ENCODE measurements at regions not wholly inside any gene's neighbourhood (a gene's known extent, or its start where the extent isn't known, plus 50 kb on each side); places are given as distances from the start of the nearest gene placed in this dataset.
"Not testable (repeated sequence)": the region's sequence is repeated elsewhere in the genome, so short reads cannot be mapped to it uniquely, and the experiment has no call there.

DNA sequence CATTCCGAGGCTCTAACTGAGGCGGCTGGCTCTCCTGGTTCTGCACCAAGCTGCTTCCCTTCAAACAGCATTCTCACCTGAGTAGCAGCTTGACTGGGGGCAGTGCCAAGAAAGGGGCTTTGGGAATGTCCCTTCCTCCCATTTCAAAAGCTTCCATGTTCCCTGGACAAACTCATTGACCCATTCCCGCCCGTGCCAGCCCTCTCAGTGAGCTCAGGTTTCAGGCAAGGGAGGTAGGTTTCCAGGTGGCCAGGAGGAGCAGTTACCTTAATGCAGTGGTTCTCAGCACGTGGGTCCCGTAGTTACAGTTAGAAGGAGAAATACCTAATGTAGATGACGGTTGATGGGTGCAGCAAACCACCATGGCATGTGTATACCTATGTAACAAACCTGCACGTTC is 135.2 kb downstream of the ELOVL4 start:
- DNase-seq (ENCODE audit: low read depth): no peak
- H3K4me3 ChIP-seq (ENCODE audit: low read depth, low read length): no peak overlapping the region
- in situ Hi-C loops (cut with HindIII; ENCODE audit: low sequenced_read_pairs): no loop called here
- no peak for TF ChIP-seq CTCF (IDR thresholded peaks at IDR 0.05; ENCODE audit: low read depth, low read length, missing control alignments)

DNA sequence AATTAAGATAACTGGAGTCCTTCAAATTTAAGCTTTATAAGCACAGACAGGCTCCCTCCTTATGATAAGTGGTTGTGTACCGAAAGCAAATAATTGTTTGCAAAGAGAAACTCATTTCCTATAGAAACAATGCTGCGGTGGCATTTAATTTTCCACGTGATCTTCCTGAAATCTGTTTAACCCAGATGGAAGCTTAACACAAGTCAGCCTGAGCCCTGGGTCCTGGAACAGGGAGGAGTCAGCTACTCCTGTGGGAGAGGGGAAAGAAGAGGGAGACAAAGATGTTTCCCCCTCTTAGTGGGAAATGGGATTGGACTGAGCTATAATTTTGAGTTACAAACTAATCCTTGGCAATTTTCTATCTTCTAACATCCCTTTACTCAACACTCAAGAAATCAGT is 136.5 kb downstream of the ELOVL4 start:
- in situ Hi-C loops (cut with HindIII; ENCODE audit: low sequenced_read_pairs): no loop called here
- no peak overlapping the region for H3K4me3 ChIP-seq (ENCODE audit: low read depth, low read length)
- DNase-seq (ENCODE audit: low read depth): no peak
- TF ChIP-seq CTCF (IDR thresholded peaks at IDR 0.05; ENCODE audit: low read depth, low read length, missing control alignments): no peak

DNA sequence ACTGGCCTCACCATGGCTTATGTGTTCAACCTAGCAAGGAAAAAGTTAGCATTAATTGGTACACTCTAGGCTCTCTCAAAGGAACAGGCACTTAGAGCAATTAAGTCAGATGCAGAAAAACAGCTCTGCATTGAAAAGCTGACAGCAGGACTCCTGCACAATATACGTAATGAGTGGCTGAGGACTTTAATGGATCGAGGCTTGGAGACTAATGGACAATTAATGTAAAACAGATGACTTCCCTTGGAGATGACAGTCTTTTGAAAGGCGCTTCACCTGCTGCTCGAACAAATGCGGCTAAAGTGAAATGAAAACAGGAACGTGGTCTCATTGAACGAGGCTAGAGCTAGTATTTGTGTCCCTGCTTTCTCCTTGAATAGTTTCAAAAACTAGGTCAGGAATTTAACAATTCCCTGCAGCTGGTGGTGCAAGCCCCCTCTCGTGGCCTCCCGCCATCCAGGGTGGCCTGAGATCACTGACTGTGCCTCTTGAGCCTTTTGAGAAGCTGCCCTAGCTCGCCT is 137.1 kb downstream of the ELOVL4 start:
- no peak for TF ChIP-seq CTCF (IDR thresholded peaks at IDR 0.05; ENCODE audit: low read depth, low read length, missing control alignments)
- DNase-seq (ENCODE audit: low read depth): no peak
- H3K4me3 ChIP-seq (ENCODE audit: low read depth, low read length): no peak overlapping the region
- in situ Hi-C loops (cut with HindIII; ENCODE audit: low sequenced_read_pairs): no loop called here

- in situ Hi-C loops (cut with HindIII; ENCODE audit: low sequenced_read_pairs): no loop called here
- no peak for DNase-seq (ENCODE audit: low read depth)
- no peak overlapping the region for H3K4me3 ChIP-seq (ENCODE audit: low read depth, low read length)
- no peak for TF ChIP-seq CTCF (IDR thresholded peaks at IDR 0.05; ENCODE audit: low read depth, low read length, missing control alignments)
Observed at GRCh38 chr6:79808921-79809320, 138.4 kb downstream of the ELOVL4 start.

GRCh38 chr6:79806661-79807060 is 140.7 kb downstream of the ELOVL4 start:
- H3K4me3 ChIP-seq (ENCODE audit: low read depth, low read length); in situ Hi-C loops (cut with HindIII; ENCODE audit: low sequenced_read_pairs); DNase-seq (ENCODE audit: low read depth): not testable (repeated sequence)

DNA sequence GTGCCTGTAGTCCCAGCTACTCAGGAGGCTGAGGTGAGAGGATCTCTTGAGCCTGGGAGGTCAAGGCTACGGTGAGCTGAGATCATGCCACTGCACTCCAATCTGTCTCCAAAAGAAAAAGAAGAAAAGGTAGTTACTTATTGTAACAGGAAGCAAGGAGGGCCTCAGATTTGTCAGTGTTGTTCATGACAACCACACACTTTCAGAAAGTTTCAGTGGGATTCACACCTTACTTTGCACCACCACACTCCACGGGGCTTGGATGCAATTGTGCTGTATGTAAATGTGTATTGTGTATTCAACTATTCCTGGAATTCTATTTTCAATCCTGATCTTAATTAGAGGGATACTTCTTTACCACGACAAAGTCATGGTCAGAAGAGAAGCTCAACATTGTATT is 142.6 kb downstream of the ELOVL4 start:
- no peak for DNase-seq (ENCODE audit: low read depth)
- no peak overlapping the region for H3K4me3 ChIP-seq (ENCODE audit: low read depth, low read length)
- TF ChIP-seq CTCF (IDR thresholded peaks at IDR 0.05; ENCODE audit: low read depth, low read length, missing control alignments): no peak
- in situ Hi-C loops (cut with HindIII; ENCODE audit: low sequenced_read_pairs): no loop called here

DNA sequence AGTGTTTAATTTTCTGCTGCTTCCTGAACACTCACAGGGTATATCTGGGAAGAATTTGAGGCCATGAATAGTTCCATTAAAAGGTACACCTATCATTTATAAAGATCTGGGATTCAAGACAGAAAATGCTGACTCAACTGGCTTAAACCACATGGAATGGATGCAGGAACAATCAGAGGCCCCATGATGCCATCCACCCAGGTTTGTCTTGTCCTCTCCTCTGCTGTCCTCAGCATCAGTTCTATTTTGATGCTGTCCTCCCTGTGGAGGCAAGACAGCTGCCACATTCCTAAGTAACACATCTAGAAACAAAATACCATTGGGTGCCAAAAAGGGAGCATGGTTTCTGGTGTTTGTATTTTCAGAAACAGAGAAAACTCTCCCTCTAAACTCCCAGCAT is 143.4 kb downstream of the ELOVL4 start:
- H3K4me3 ChIP-seq (ENCODE audit: low read depth, low read length): no peak overlapping the region
- no peak for DNase-seq (ENCODE audit: low read depth)
- in situ Hi-C loops (cut with HindIII; ENCODE audit: low sequenced_read_pairs): no loop called here
- TF ChIP-seq CTCF (IDR thresholded peaks at IDR 0.05; ENCODE audit: low read depth, low read length, missing control alignments): no peak

Measured in astrocyte of the cerebellum (primary cell).